ENCODE measurements at regions not wholly inside any gene's neighbourhood (a gene's known extent, or its start where the extent isn't known, plus 50 kb on each side); places are given as distances from the start of the nearest gene placed in this dataset.

GRCh38 chr1:227429447-227430359 is 111.4 kb upstream of the CDC42BPA start:
- Histone ChIP-seq H4K20me1 (ENCODE audit: insufficient read depth, low read length) (no peaks in the 10 kb centered on the region), H3K27ac (ENCODE audit: low read length) (no peak overlapping the region), H2AFZ (ENCODE audit: low read depth, low read length) (no peak overlapping the region), H3K9me3 (ENCODE audit: insufficient read depth, low read length) (no peaks in the 10 kb centered on the region), H3K9ac (ENCODE audit: low read length) (no peak overlapping the region), H3K27me3 (ENCODE audit: low read depth, low read length) (no peaks in the 10 kb centered on the region), H3K4me2 (ENCODE audit: low read length) (no peak overlapping the region), H3K36me3 (replicated peaks; ENCODE audit: low read depth, low read length) (no peaks in the 10 kb centered on the region), H3K4me3 (ENCODE audit: low read length) (no peak overlapping the region), H3K4me1 (ENCODE audit: low read length) (no peaks in the 10 kb centered on the region), H3K79me2 (ENCODE audit: low read length) (no peaks in the 10 kb centered on the region)
- TF ChIP-seq CTCF (IDR thresholded peaks at IDR 0.05; ENCODE audit: low read depth, low read length) (no peak), EZH2phosphoT487 (IDR thresholded peaks at IDR 0.05; ENCODE audit: low read depth) (no peak)

DNA sequence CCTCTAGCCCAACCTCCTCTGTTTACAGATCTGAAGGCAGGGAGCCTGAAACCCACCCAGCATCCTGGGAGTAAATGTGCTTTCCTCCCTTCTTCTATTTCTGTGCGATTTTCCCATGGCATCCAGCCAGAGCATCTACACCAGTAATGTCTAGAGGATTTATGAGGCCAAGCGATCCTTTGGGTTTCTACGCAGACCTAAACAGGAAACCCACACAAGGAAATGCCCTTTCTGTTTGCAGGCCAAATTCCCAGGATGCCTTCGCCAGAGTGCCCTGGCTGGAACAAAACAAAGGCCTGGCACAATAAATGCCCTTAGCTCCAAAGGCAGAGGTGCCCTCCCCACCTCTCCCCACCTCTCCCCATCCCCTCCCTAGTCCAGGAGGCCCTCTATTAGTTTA is 110.5 kb upstream of the CDC42BPA start:
- no peak overlapping the region for H2AFZ ChIP-seq (ENCODE audit: low read depth, low read length)
- no peak overlapping the region for H3K27ac ChIP-seq (ENCODE audit: low read length)
- H3K9me3 ChIP-seq (ENCODE audit: insufficient read depth, low read length): no peaks in the 10 kb centered on the region
- no peak overlapping the region for H3K4me2 ChIP-seq (ENCODE audit: low read length)
- no peaks in the 10 kb centered on the region for H3K4me1 ChIP-seq (ENCODE audit: low read length)
- no peak overlapping the region for H3K9ac ChIP-seq (ENCODE audit: low read length)
- no peaks in the 10 kb centered on the region for H3K27me3 ChIP-seq (ENCODE audit: low read depth, low read length)
- no peaks in the 10 kb centered on the region for H3K79me2 ChIP-seq (ENCODE audit: low read length)
- H3K4me3 ChIP-seq (ENCODE audit: low read length): no peak overlapping the region
- TF ChIP-seq EZH2phosphoT487 (IDR thresholded peaks at IDR 0.05; ENCODE audit: low read depth): no peak
- TF ChIP-seq CTCF (IDR thresholded peaks at IDR 0.05; ENCODE audit: low read depth, low read length): no peak
- no peaks in the 10 kb centered on the region for H4K20me1 ChIP-seq (ENCODE audit: insufficient read depth, low read length)
- no peaks in the 10 kb centered on the region for H3K36me3 ChIP-seq (replicated peaks; ENCODE audit: low read depth, low read length)

- Histone ChIP-seq H2AFZ (ENCODE audit: low read depth, low read length) (no peak overlapping the region), H3K9me3 (ENCODE audit: insufficient read depth, low read length) (no peaks in the 10 kb centered on the region), H3K9ac (ENCODE audit: low read length) (no peak overlapping the region), H3K27ac (ENCODE audit: low read length) (no peak overlapping the region), H3K36me3 (replicated peaks; ENCODE audit: low read depth, low read length) (no peaks in the 10 kb centered on the region), H3K4me1 (ENCODE audit: low read length) (no peaks in the 10 kb centered on the region), H4K20me1 (ENCODE audit: insufficient read depth, low read length) (no peaks in the 10 kb centered on the region), H3K27me3 (ENCODE audit: low read depth, low read length) (no peaks in the 10 kb centered on the region), H3K4me3 (ENCODE audit: low read length) (no peak overlapping the region), H3K79me2 (ENCODE audit: low read length) (no peaks in the 10 kb centered on the region), H3K4me2 (ENCODE audit: low read length) (no peak overlapping the region)
- no peak for TF ChIP-seq EZH2phosphoT487 (IDR thresholded peaks at IDR 0.05; ENCODE audit: low read depth)
- TF ChIP-seq CTCF (IDR thresholded peaks at IDR 0.05; ENCODE audit: low read depth, low read length): no peak
Measured at GRCh38 chr1:227427411-227427810, 109.1 kb upstream of the CDC42BPA start.

GRCh38 chr1:227424953-227425352 is 106.7 kb upstream of the CDC42BPA start:
- Histone ChIP-seq H3K27ac (ENCODE audit: low read length) (no peak overlapping the region), H3K4me1 (ENCODE audit: low read length) (no peaks in the 10 kb centered on the region), H2AFZ (ENCODE audit: low read depth, low read length) (no peak overlapping the region), H4K20me1 (ENCODE audit: insufficient read depth, low read length) (no peaks in the 10 kb centered on the region), H3K36me3 (replicated peaks; ENCODE audit: low read depth, low read length) (no peaks in the 10 kb centered on the region), H3K9ac (ENCODE audit: low read length) (no peak overlapping the region), H3K4me3 (ENCODE audit: low read length) (no peak overlapping the region), H3K27me3 (ENCODE audit: low read depth, low read length) (no peaks in the 10 kb centered on the region), H3K4me2 (ENCODE audit: low read length) (no peak overlapping the region), H3K79me2 (ENCODE audit: low read length) (no peaks in the 10 kb centered on the region), H3K9me3 (ENCODE audit: insufficient read depth, low read length) (no peaks in the 10 kb centered on the region)
- TF ChIP-seq EZH2phosphoT487 (IDR thresholded peaks at IDR 0.05; ENCODE audit: low read depth) (no peak), CTCF (IDR thresholded peaks at IDR 0.05; ENCODE audit: low read depth, low read length) (no peak)
